GM19397 (cell line): ENCODE measurements at regions not wholly inside any gene's neighbourhood (a gene's known extent, or its start where the extent isn't known, plus 50 kb on each side); places are given as distances from the start of the nearest gene placed in this dataset.

Source experiments
- ATAC-seq: cut with Tn5 transposase; IDR thresholded peaks from one replicate; pipeline ENCODE4 v1.9.1; 2021; ENCODE audit warnings: mild to moderate bottlenecking, moderate library complexity; ENCODE audit not compliant: unreplicated experiment

DNA sequence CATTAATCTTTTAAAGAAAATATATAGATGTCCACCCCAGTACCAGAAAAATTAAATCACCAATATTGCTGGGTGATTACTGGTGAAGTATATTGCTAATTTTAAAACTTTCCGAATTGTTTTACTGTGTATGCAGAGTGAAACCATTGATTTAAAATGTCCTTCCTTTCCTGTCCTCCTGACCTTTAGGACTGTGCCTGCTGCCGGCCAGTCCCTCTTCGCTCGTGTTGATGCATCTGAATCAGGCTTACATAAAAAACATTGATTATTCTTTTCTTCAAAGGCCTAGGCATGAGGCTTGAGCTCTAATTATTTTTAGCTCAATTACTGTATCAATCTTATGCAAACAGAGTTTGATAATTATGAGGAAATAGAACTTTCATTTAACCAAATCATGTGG is 1128.1 kb downstream of the BRINP3 start:
- no peak for ATAC-seq

DNA sequence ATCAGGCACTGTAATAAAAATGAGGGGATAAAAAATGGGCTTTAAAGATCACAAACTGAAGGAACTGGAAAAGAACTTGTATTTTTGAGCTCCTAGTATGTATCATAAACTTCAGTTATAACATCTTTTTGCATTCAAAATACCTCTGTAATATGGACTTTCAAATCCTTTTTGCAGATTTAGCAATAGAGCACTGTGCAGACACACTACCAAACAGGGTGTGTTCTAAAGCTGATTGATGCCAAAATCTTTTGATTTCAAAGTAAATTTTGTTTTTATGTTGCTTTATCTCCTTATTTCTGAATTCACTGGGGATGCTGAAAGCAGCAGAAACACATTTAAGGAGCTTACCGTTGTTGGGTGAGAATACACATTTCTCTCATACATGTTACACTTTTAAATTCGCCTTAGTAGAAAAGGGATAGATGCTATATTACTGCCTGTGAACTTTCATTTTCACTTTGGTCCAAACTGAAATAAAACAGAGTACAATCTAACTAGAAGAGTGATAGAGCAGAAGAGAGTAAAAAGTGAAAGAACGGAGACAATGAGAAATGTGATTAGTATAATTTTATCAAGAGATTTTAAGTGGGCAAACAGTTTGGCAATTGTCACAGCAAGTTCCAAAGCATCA is 1126.6 kb downstream of the BRINP3 start:
- no peak for ATAC-seq

DNA sequence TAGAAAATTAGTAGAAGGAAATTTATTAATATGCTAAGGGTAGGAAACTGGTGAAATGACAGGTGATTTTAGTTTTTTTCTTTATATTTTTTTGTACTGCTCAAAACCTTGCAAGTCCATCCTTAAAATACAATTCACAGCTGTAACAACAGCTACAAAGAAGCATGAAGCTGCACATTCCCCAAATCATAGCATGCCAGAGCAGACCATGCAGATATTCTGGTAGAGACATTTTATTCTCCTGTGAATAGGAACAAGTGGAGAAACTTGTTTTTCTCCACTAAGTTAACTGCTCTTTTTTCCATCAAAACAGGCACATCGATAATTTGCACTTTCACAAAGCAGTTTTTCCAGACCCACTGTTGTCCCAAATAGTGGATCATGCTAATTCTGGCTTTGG is 1125.7 kb downstream of the BRINP3 start:
- ATAC-seq = no peak

DNA sequence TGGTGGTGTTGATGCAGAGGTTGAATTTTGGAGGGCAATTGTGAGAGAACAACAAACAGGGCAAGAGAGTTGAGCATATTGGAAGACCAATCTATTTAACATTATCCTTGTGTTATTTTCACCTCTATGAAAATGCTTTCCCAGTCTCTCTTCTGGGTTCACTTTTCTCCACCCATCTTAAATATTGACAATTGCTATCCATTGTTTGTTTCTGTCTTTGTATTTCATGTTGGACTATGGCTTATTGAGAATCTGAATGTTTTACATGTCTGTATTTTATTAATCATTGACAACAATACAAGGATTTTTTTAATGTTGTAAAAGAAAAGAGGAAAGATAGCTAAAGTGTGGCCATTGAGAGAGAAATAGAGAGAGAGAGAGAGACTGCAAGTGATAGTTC is 1121.5 kb downstream of the BRINP3 start:
- no peak for ATAC-seq

DNA sequence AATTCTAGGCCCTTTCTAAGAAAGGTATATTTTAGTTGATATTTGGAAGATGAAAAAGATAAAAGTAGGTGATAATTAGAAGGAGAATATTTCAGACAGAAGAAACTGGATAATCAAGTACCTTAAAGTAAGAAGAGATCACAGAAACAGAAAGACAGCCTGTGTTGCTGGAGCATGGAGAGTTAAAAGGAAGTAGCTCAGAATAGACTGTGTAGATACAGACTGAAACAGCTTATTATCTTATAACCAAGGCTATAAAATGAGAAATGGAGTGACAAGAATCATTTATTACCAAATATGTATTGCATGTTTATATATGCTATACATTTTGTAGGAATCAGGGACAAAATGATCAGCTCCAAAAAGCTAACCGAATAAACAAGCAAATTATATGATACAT is 1120.3 kb downstream of the BRINP3 start:
- ATAC-seq = no peak

DNA sequence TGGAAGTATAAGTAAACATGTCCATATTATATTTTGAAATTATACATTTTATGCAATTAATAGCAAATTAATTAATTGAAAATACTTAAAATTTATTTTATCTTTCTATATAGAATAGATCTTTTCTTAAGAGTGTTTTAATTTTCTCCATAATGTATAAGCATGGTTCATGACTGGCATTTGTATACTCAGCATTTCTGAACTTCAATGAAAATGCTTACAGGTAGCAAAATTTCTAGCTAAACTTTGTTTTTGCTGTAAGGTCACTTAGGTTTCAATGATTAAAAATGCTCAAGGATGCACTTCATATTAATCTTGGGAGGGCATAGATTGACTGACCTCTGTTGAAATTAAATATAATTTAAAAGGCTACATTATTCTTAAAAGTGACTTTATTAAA is 1108.1 kb downstream of the BRINP3 start:
- no peak for ATAC-seq

DNA sequence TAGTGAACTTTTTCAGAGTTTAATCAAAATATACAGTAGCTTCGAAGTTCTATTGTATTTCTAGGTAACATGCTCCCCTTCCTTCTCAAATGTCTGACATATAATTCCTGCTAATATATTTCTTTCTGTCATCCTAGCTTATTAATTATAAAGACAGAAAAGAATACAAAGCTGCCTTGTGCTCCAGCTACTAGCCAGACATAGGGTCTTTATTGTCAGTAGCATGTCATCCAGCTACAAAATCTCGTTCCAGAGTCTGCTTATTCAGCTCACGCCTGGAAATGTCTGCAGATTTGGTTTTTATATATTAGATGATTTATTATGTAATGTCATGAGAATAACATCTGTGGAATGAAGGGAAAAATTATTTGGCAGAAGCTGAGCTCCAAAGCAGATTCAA is 1102.8 kb downstream of the BRINP3 start:
- ATAC-seq = no peak

DNA sequence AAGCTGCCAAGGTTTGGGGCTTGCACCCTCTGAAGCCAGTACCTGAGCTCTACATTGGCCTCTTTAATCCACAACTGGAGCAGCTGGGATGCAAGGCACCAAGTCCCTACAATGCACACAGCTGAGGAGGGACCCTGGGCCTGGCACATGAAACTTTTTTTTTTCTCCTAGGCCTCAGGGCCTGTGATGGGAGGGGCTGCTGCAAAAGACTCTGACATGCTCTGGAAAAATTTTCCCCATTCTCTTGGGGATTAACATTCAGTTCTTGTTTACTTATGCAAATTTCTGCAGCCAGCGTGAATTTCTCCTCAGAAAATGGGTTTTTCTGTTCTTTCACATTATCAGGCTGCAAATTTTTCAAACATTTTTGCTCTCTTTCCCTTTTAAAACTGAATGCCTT is 1072.2 kb downstream of the BRINP3 start:
- ATAC-seq = no peak

DNA sequence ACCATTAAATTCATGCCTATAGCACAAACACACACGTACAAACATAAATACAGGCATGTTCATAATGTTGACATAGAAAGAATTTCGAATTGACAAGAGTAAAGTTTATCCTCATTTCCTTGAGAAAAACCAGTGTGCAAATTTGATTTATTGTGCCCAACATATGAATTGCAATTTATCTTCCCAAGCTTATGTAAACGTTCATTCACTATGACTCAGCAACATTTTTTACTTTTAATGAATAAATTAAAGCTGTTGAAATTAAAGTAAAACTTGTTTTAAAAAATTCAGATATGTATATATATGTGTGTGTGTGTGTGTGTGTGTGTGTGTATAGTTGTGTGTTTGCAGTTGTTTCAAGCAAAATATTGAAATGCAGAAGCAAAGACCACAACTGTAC is 1067.9 kb downstream of the BRINP3 start:
- no peak for ATAC-seq

DNA sequence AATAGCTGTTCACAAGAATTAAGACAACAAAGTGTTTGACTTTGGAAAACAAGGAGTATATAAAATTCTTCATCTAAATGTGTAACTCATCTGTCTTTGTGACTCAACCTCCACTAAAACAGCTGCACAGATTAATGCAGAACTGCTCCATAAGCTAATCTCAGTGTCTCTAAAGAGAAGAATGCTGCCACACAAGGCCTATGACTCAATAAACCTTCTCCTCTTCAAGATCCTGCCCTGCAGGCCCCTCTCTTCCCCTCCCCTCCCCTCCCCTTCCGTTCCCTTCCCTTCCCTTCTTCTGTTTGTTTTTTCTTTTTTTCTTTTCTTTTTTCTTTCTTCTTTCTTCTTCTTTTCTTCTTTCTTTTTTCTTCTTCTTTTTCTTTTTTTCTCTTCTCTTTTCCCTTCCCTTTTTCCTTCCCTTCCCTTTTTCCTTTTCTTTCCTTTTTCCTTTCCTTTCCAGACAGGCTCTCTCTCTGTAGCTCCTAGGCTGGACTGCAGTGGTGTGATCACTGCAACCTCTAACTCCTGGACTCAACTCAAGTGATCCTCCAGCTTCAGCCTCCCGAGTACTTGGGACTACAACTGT is 1052.8 kb downstream of the BRINP3 start:
- ATAC-seq = no peak

DNA sequence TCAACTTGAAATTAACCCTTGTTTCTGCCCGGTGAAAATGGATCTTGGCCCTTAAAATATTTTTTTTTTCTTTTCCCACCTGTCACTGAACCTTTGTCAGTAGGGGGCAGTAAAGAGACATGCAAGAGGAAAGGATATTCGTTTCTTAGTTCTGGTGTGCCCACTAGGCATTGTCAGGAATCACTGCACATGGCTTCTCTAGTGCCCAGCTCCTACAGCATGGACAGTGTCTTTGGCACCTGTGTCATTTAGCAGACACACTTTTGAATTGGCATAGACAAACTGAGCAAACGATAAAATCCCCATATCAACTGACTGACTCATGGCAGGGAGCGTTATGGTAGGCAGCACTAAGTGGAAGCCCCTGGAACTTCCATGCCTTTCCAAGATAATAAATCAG is 1048.1 kb downstream of the BRINP3 start:
- ATAC-seq = no peak

DNA sequence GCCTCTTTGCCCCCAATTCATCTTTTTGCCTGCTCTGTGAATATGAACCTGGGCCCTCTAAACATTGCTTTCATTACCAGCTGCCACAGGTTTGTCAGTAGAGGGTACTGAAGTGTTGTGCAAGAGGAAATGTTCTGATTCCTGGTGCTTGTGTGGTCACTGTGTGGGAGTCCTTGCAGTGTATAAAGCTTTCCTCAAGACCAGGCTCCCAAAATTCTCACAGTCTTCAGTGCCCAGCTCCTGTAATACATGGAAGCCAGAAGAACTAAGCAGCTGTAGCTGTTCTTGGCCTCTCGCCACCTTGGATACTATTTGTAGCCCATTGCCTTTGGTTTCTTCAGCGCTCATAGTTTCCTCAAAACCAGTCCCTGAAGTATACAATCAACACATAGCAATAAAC is 1046.2 kb downstream of the BRINP3 start:
- no peak for ATAC-seq

DNA sequence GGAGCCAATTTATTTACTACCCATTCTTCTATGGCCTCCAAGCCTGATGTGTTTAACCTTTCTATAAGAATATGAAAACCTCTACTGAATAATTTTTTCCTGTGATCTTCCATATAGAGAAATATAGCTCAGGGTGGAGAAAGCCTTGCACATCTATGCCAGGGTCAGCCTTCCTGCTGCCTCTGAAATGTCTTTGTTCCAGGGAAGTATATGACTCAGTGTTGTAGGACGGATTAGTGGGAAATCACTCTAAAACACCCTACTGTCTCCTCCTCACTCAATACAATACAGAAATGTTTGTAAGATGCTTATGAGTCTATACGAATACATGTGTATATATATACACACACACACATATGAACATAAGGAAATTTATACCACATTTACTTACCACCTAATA is 1044.9 kb downstream of the BRINP3 start:
- no peak for ATAC-seq

DNA sequence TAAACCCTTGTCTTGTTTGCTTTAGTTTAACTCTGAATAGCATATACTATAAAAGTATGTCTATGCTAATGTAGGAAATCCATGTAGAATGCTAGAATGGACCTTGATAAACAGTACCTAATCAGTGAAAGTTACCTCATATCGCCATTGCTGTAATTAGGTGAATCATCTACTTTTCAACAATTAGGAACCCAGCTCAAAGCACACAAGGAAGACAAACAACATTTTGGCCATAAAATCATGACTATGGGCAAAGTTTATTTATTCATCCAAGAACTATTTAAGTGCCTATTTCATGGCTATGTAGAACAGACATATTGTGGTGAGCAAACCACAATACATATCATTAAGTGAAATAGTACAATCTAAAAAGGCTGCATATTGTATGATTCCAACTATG is 1043.2 kb downstream of the BRINP3 start:
- ATAC-seq = no peak

DNA sequence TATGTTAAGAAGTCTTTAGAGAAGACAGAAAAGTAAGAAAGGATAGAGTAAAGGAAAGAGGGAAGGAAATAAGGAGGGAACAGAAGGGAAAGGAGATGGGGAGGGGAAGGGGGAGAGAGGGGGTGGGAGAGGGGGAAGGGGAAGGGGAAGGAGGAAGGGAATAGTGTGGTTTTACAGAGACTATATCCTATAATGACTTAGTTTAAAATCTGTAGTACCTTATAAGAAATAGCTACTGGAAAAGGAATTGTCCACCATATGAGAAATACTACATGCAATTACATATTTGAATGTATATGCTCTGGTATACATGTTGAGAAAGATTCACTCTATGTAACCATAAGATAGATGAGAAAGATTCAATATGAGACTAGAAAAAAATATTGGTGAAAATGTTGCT is 1042.3 kb downstream of the BRINP3 start:
- ATAC-seq = no peak

DNA sequence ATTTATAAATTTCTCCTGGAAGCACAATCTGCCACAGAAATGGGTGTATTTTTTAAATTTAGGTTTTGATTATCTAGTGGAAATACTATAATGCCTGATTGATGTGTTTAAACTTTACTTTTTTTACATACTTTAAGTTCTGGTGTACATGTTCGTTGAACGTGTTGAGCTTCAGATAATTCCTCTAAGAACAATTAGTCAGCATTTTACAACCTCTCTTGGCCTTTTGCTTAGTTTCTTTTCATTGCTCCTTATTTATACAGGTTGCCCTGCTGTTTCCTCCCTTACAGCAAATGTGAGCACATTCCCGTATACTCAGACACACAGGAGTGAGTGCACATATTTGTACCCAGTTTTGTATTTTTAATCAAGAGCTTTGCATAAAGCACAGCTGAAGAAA is 1038.9 kb downstream of the BRINP3 start:
- no peak for ATAC-seq

DNA sequence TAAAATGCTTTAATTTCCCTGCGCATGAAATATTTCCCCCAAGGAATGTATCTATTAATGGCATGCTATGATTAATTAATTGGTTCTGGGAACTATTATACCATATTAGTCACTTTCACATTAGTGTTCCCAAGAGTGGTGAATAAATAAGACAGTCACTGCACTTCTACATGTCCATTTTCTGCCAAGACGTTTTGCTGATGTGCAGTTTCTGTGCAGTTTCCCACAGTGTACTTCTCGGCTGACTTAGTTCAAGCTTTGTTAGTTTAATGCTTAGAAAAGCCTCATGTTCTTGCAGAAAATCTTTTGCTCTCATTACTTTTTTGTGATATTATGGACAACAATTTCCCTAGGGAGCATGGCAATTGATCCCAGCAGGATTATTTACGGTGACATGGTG is 1014.5 kb downstream of the BRINP3 start:
- ATAC-seq = no peak

DNA sequence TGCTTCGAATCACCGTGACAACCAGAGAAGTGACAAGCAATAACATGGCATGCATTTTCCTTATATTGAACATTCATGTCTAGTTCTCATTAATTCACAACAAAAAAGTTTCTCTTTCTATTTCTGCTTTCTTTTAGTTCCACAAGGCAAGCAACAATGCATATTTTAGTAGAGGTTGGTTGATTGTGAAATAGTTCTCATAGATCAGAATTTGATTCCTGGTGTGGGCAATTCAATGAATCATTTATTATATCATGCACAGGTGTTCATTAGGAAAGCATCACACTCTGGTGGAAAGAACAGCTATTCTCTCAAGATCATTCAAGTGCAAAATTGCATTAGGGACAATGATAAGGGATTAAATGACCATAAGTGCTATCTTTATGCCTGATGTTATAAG is 980.9 kb downstream of the BRINP3 start:
- no peak for ATAC-seq

DNA sequence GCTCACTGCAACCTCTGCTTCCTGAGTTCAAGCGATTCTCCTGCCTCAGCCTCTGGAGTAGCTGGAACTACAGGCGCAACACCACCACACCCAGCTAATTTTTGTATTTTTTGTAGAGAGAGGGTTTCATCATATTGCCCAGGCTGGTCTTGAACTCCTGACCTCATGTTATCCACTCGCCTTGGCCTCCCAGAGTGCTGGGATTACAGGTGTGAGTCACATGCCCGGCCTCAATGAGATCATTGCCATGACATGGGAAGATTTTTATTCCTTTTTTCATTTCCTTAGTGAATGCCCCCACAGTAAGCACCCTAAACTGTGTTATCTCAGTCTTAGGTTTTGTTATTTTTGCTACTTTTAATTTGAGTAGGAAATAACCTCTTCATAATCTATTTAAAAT is 977.9 kb downstream of the BRINP3 start:
- ATAC-seq = no peak

DNA sequence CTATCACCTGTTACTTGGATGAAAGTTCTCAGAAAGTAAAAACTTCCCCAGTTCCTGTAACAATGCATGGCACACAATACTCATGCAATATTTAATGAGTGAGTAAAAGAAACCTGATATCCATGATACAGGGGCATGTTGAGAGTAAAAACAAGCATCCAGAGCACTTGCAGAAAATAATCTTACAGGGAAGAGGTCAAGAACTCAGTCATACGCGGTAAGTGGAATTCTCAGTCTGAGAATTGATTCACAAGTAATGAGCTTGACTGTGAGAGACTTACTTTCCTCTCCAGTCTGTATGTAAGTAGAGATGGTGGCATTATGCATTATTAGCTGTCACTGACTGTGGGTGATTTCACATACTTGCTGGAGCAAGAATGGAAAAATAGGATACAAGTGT is 976.9 kb downstream of the BRINP3 start:
- ATAC-seq = no peak

DNA sequence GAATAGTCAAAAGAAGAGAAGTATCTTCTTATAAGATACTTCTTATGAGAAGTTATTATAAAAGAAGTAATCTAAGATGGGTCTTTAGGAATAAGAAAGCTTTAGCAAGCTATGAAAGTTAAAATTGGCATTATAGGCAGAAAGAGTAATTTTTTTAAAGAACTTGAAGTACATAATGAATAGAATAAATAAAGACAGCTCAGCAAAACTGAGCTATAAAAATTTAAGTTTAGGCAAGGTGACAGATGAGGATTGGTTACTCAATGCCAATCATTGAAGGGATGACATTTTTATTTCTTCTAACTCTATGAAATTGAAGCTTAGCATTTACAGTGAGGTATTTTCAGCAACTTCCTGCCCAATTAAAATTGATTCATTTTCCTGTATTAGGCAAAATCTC is 966.8 kb downstream of the BRINP3 start:
- no peak for ATAC-seq

DNA sequence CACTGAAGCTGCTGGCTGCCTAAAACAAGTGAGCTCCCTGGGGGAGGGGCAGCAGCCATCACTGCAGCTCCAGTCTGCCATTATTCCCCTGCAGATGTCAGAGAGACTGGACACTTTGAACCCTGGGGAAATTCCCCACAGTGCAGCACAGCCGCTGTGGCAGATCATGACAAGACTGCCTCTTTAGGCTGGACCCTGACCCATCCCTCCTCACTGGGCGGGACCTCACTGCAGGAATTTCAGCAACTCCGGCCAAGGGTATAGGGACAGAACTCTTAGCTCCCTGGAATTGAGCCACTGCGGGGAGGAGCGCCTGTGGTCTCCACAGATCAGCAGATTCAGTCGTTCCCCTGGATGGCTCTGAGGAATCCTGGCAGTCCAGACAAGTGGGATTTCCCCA is 964.6 kb downstream of the BRINP3 start:
- no peak for ATAC-seq

DNA sequence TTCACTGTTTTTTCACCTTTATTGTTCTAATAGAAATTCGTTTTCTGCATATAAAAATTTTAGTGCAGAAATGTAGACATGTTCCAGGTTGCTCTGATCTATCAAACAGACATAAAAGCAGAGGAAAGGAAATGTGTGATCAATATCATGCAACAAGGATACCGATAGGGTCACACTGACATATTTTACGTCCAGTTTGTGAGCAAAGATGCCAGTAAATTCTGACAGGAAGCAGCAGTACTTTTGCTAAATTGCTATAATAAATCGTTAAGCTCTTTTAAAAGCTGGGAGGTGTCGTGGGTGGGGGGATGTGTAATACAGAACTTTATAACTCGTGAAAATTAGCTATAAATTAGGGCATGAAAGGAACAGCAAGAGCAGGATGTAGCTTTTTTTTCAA is 955.2 kb downstream of the BRINP3 start:
- ATAC-seq = no peak
